HepG2 (cell line): ENCODE measurements at regions not wholly inside any gene's neighbourhood (a gene's known extent, or its start where the extent isn't known, plus 50 kb on each side); places are given as distances from the start of the nearest gene placed in this dataset.

Experiments
- ATAC-seq: fragments of 200-7000 bp; cut with Tn5 transposase; 3 replicates; pipeline ENCODE4 v1.9.1; 2020; ENCODE audit warnings: mild to moderate bottlenecking, moderate library complexity
- BruUV-seq: library from RNA; stranded (reverse); fragments of 400-500 nt; replicated peaks from 2 replicates; lab custom pipeline; 2021; lab: Mats Ljungman, UMichigan
- CTCF ChIA-PET: fragments of 300-600 bp; formaldehyde crosslinking; extraction: SDS; loops from one replicate; lab custom pipeline; 2021; ENCODE audit warnings: low total read pairs, inconsistent platforms, low intra/inter-chr PET ratio; lab: Yijun Ruan, JAX
- POLR2A ChIA-PET: fragments of 350-600 bp; sonication (Branson Sonifier 250); formaldehyde crosslinking; loops from one replicate; lab custom pipeline; 2020; ENCODE audit warnings: antibody characterized with exemption, inconsistent platforms; lab: Yijun Ruan, JAX
- DNase-seq: peaks from one replicate; pipeline ENCODE4 v3.0.0-alpha.2; 2015; ENCODE audit warnings: low spot score
- FAIRE-seq: peaks from 3 replicates; lab custom pipeline; 2011; peaks lifted over from hg19 to GRCh38; lab: Jason Lieb, UNC
- H2AFZ ChIP-seq: one replicate; pipeline ENCODE4 v1.6.1; 2011; ENCODE audit warnings: low read length, inconsistent platforms
- H3K27ac ChIP-seq: fragments of 300-600 bp; 3 replicates; pipeline ENCODE4 v1.8.0; 2011; ENCODE audit warnings: mixed run types, mild to moderate bottlenecking, mixed read lengths, low read length, inconsistent platforms; ENCODE audit not compliant: insufficient read depth; ENCODE audit errors: extremely low read length
- H3K27me3 ChIP-seq, 2 experiments: fragments of 200-600 bp in 1 of 2; 2 replicates in 1 of 2; 3 replicates in 1 of 2; pipeline versions ENCODE4 v1.6.0 to v1.8.0; 2011; ENCODE audit warnings: low read length in 2 of 2, mild to moderate bottlenecking in 2 of 2, moderate library complexity in 2 of 2, inconsistent platforms in 1 of 2; ENCODE audit not compliant: insufficient read depth in 2 of 2, control insufficient read depth in 1 of 2
- H3K36me3 ChIP-seq, 2 experiments: fragments of 200-600 bp in 1 of 2; replicated peaks in 1 of 2; 2 replicates in 1 of 2; 3 replicates in 1 of 2; pipeline versions ENCODE4 v1.5.1 to v1.8.0; 2011; ENCODE audit warnings: low read length in 2 of 2, inconsistent platforms in 1 of 2; ENCODE audit not compliant: insufficient read depth in 2 of 2, control insufficient read depth in 1 of 2
- H3K4me1 ChIP-seq: 2 replicates; pipeline ENCODE4 v1.5.1; 2012; ENCODE audit warnings: low read length, inconsistent platforms; ENCODE audit not compliant: insufficient read depth
- H3K4me2 ChIP-seq: 2 replicates; pipeline ENCODE4 v1.6.0; 2011; ENCODE audit warnings: low read depth, low read length, inconsistent platforms
- H3K4me3 ChIP-seq, 3 experiments: fragments of 200-600 bp in 1 of 3; sonication (generic), shearing (Covaris generic) in 1 of 3; replicated peaks in 1 of 3; 2 replicates each; pipeline ENCODE4 v1.5.1; 2011 to 2016; ENCODE audit warnings: low read length in 3 of 3, inconsistent platforms in 2 of 3, low read depth in 2 of 3, mild to moderate bottlenecking in 2 of 3, control low read depth in 1 of 3, mixed read lengths in 1 of 3; ENCODE audit not compliant: insufficient read depth in 1 of 3
- H3K79me2 ChIP-seq: one replicate; pipeline ENCODE4 v1.6.1; 2011; ENCODE audit warnings: low read length, inconsistent platforms; ENCODE audit not compliant: insufficient read depth
- H3K9ac ChIP-seq: 2 replicates; pipeline ENCODE4 v1.6.0; 2011; ENCODE audit warnings: mild to moderate bottlenecking, low read depth, low read length, inconsistent platforms; ENCODE audit not compliant: insufficient read depth
- H3K9me3 ChIP-seq: 2 replicates; pipeline ENCODE4 v1.5.1; 2012; ENCODE audit warnings: mild to moderate bottlenecking, low read length
- H4K20me1 ChIP-seq: 2 replicates; pipeline ENCODE4 v1.6.0; 2011; ENCODE audit warnings: inconsistent platforms, mild to moderate bottlenecking, low read length, moderate library complexity; ENCODE audit not compliant: insufficient read depth
- DMTF1 ChIP-seq: sonication (generic); formaldehyde crosslinking; IDR thresholded peaks from 2 replicates; pipeline ENCODE4 v1.4.0; 2020; ENCODE audit warnings: mild to moderate bottlenecking, missing genetic modification reagents
- E2F2 ChIP-seq: sonication (generic); formaldehyde crosslinking; IDR thresholded peaks from 2 replicates; pipeline ENCODE4 v1.4.0; 2020; ENCODE audit warnings: missing genetic modification reagents, borderline replicate concordance
- KDM5A ChIP-seq: fragments of 200-600 bp; sonication (generic); IDR thresholded peaks from 2 replicates; pipeline ENCODE4 v1.7.0; 2018; ENCODE audit warnings: antibody characterized with exemption, mild to moderate bottlenecking, low read length, borderline replicate concordance
- KLF12 ChIP-seq: sonication (generic); formaldehyde crosslinking; IDR thresholded peaks from 2 replicates; pipeline ENCODE4 v1.4.0; 2020; ENCODE audit warnings: missing genetic modification reagents, borderline replicate concordance
- NR2F6 ChIP-seq, 2 experiments: IDR thresholded peaks; 2 replicates each; pipeline ENCODE4 v1.6.1; 2016; ENCODE audit warnings: antibody characterized with exemption in 1 of 2, mild to moderate bottlenecking in 1 of 2
- ZFP91 ChIP-seq: sonication (generic); formaldehyde crosslinking; IDR thresholded peaks from 2 replicates; pipeline ENCODE4 v1.9.0; 2022; ENCODE audit warnings: missing genetic modification reagents, mild to moderate bottlenecking, borderline replicate concordance
- ZIK1 ChIP-seq: sonication (generic); formaldehyde crosslinking; IDR thresholded peaks from 2 replicates; pipeline ENCODE4 v1.5.0; 2020; ENCODE audit warnings: mild to moderate bottlenecking, low read depth, missing genetic modification reagents, borderline replicate concordance
- ZNF205 ChIP-seq: IDR thresholded peaks from 2 replicates; pipeline ENCODE4 v1.6.1; 2018; ENCODE audit warnings: missing biosample characterization, missing genetic modification reagents
- WGBS: methylation state at CpG from one replicate; pipeline ENCODE4 v1.1.6; 2017; ENCODE audit warnings: low lambda C conversion rate; 5-methylcytosine and 5-hydroxymethylcytosine counted together
- in situ Hi-C: cut with HindIII; loops from 2 replicates; pipeline ENCODE4 v1.10.0; 2017; ENCODE audit warnings: low pct_unique_long_range_greater_than_20kb; ENCODE audit not compliant: extremely low pct_ligation_motif_present
- intact Hi-C: fragments of 100-400 bp; cut with micrococcal nuclease; formaldehyde crosslinking; loops from one replicate; pipeline ENCODE4 v1.10.0; 2022; ENCODE audit not compliant: unreplicated experiment

GRCh38 chr1:60577029-60577428 is 503.5 kb upstream of the C1orf87 start (continued):
- no peak for TF ChIP-seq ZIK1 (CRISPR knock-in tag)
- TF ChIP-seq KDM5A, result no peak

- no peaks in the 10 kb centered on the region for H4K20me1 ChIP-seq
- no TSS peak for BruUV-seq
- no peak for ATAC-seq
Observed at GRCh38 chr1:60575326-60575977, 501.9 kb upstream of the C1orf87 start.

More at GRCh38 chr1:60575326-60575977, 501.9 kb upstream of the C1orf87 start:
- H2AFZ ChIP-seq, result no peak overlapping the region
- no peak overlapping the region for H3K4me3 ChIP-seq
- ChIA-PET CTCF (no interaction called here), POLR2A (no interaction called here)
- no peak overlapping the region for H3K4me2 ChIP-seq
- H3K9ac ChIP-seq, result no peak overlapping the region
- intact Hi-C loops (no loop called here), in situ Hi-C loops (no loop called here)
- H3K79me2 ChIP-seq, result no peaks in the 10 kb centered on the region
- no peaks in the 10 kb centered on the region for H3K9me3 ChIP-seq
- H3K27me3 ChIP-seq, result no peaks in the 10 kb centered on the region
- FAIRE-seq, result no peak
- DNase-seq, result no peak
- H3K27ac ChIP-seq, result no peak overlapping the region
- no peak for TF ChIP-seq KLF12 (CRISPR knock-in tag)
- no peak for TF ChIP-seq ZFP91 (CRISPR knock-in tag)
- TF ChIP-seq DMTF1 (CRISPR knock-in tag), result no peak
- no peak for TF ChIP-seq ZNF205 (CRISPR knock-in tag)
- no peak for TF ChIP-seq NR2F6 (IDR thresholded peaks at IDR 0.05)
- TF ChIP-seq NR2F6 (CRISPR knock-in tag; IDR thresholded peaks at IDR 0.05), result no peak
- TF ChIP-seq E2F2 (CRISPR knock-in tag), result no peak
- 0 out of 2 replicates have a peak, but pooled peaks cover 11% of the 10 kb centered on the region for H3K4me1 ChIP-seq
- H3K36me3 ChIP-seq, result no peaks in the 10 kb centered on the region
- WGBS, result 50% methylated on average over 2 of the region's 2 CpGs
